Esophagus squamous epithelium (tissue), 5 donors: ENCODE measurements at regions not wholly inside any gene's neighbourhood (a gene's known extent, or its start where the extent isn't known, plus 50 kb on each side); places are given as distances from the start of the nearest gene placed in this dataset.
"Not testable (repeated sequence)": the region's sequence is repeated elsewhere in the genome, so short reads cannot be mapped to it uniquely, and the experiment has no call there.

Experiments used
- DNase-seq: peaks from one replicate; lab custom pipeline; 2025; lab: John Stamatoyannopoulos, UW
- H3K27ac ChIP-seq, 4 donors: fragments of 200-600 bp; sonication (generic); one replicate each; pipeline ENCODE4 v1.5.1; 2016 to 2019; ENCODE audit warnings: mild to moderate bottlenecking in 1 of 4
- H3K27me3 ChIP-seq, 4 donors: fragments of 200-600 bp; sonication (generic); 1 replicate in 3 of 4; 2 replicates in 1 of 4; pipeline versions ENCODE4 v1.5.1 to v1.6.0; 2017 to 2021; ENCODE audit warnings: antibody characterized with exemption in 1 of 4
- H3K36me3 ChIP-seq, 3 donors: fragments of 200-600 bp; sonication (generic); one replicate each; pipeline ENCODE4 v1.5.1; 2016 to 2019
- H3K4me1 ChIP-seq, 3 donors: fragments of 200-600 bp; sonication (generic); one replicate each; pipeline ENCODE4 v1.5.1; 2017 to 2019
- H3K4me3 ChIP-seq, 4 donors: fragments of 200-600 bp; sonication (generic); 1 replicate in 3 of 4; 2 replicates in 1 of 4; pipeline ENCODE4 v1.5.1; 2016 to 2019; ENCODE audit warnings: mild to moderate bottlenecking in 2 of 4, moderate library complexity in 1 of 4
- H3K9me3 ChIP-seq, 3 donors: fragments of 200-600 bp; sonication (generic); one replicate each; pipeline ENCODE4 v1.5.1; 2016 to 2019
- CTCF ChIP-seq, 6 experiments: fragments of 450-650 bp in 4 of 6; fragments of 200-600 bp in 2 of 6; sonication (generic) in 2 of 6; IDR thresholded peaks; one replicate each; pipeline ENCODE4 v1.5.1; 2016 to 2019; ENCODE audit warnings: antibody characterized with exemption in 6 of 6, mild to moderate bottlenecking in 4 of 6, moderate library complexity in 4 of 6
- POLR2A ChIP-seq, 4 donors: fragments of 450-650 bp; IDR thresholded peaks; one replicate each; pipeline ENCODE4 v1.6.1; 2017; ENCODE audit warnings: antibody characterized with exemption in 4 of 4, mild to moderate bottlenecking in 4 of 4, moderate library complexity in 3 of 4
- WGBS, 2 donors: methylation state at CpG; one replicate each; pipeline ENCODE4 v1.1.5; 2018; 5-methylcytosine and 5-hydroxymethylcytosine counted together
- intact Hi-C: fragments of 100-400 bp; cut with DNase I; formaldehyde crosslinking; loops from one replicate; pipeline ENCODE4 v1.15.0; 2022
- donor health status: DM: yes; HTN: yes; CAD: no.

GRCh38 chr6:84953111-84953755 lies 188.8 kb upstream of the TBX18 start:
- TF ChIP-seq CTCF (IDR thresholded peaks at IDR 0.05): no peak
- no peak for TF ChIP-seq POLR2A (IDR thresholded peaks at IDR 0.05)
- Histone ChIP-seq H3K4me1 (no peaks in the 10 kb centered on the region), H3K36me3 (no peaks in the 10 kb centered on the region), H3K9me3 (peaks cover 0 to 5% (median 2%) of the 10 kb centered on the region in 3 donors), H3K27ac (no peak overlapping the region), H3K4me3 (no peak overlapping the region), H3K27me3 (no peaks in the 10 kb centered on the region)
- no peak for DNase-seq
- intact Hi-C loops: no loop called here
- WGBS, 2 donors: 15 to 26% methylated on average over 2 of the region's 2 CpGs

GRCh38 chr6:84944926-84945325 lies 180.5 kb upstream of the TBX18 start:
- intact Hi-C loops, DNase-seq, H3K27me3 ChIP-seq, H3K36me3 ChIP-seq, H3K27ac ChIP-seq, H3K4me3 ChIP-seq, H3K4me1 ChIP-seq, H3K9me3 ChIP-seq: not testable (repeated sequence)
- 79 to 83% methylated on average over 6 to 7 of the region's 7 CpGs for WGBS, 2 donors

- H3K27me3 ChIP-seq: no peaks in the 10 kb centered on the region
- DNase-seq: no peak
- H3K36me3 ChIP-seq: no peaks in the 10 kb centered on the region
- no peak overlapping the region for H3K4me3 ChIP-seq
- 94 to 100% methylated on average over 1 of the region's 1 CpG for WGBS, 2 donors
- H3K4me1 ChIP-seq: no peaks in the 10 kb centered on the region
- no peak overlapping the region for H3K27ac ChIP-seq
- TF ChIP-seq CTCF (IDR thresholded peaks at IDR 0.05) (no peak), POLR2A (IDR thresholded peaks at IDR 0.05) (no peak)
- H3K9me3 ChIP-seq: no peaks in the 10 kb centered on the region
- intact Hi-C loops: no loop called here
Measured at GRCh38 chr6:84943905-84944304, 179.5 kb upstream of the TBX18 start.

- intact Hi-C loops, H3K4me3 ChIP-seq, H3K9me3 ChIP-seq, H3K27ac ChIP-seq, H3K36me3 ChIP-seq, H3K4me1 ChIP-seq, DNase-seq, H3K27me3 ChIP-seq: not testable (repeated sequence)
Measured at GRCh38 chr6:84941609-84942008, 177.2 kb upstream of the TBX18 start.

- Histone ChIP-seq H3K36me3 (no peaks in the 10 kb centered on the region), H3K27me3 (no peaks in the 10 kb centered on the region), H3K4me3 (no peak overlapping the region), H3K27ac (no peak overlapping the region), H3K9me3 (no peaks in the 10 kb centered on the region), H3K4me1 (no peaks in the 10 kb centered on the region)
- TF ChIP-seq POLR2A (IDR thresholded peaks at IDR 0.05) (no peak), CTCF (IDR thresholded peaks at IDR 0.05) (no peak)
- WGBS, 2 donors: 40 to 55% methylated on average over 1 of the region's 1 CpG
- DNase-seq: no peak
- intact Hi-C loops: no loop called here
Measured at GRCh38 chr6:84929212-84929611, 164.8 kb upstream of the TBX18 start.

- Histone ChIP-seq H3K27me3 (no peaks in the 10 kb centered on the region), H3K4me1 (no peaks in the 10 kb centered on the region), H3K27ac (no peak overlapping the region), H3K4me3 (no peak overlapping the region), H3K9me3 (no peaks in the 10 kb centered on the region), H3K36me3 (no peaks in the 10 kb centered on the region)
- DNase-seq: no peak
- TF ChIP-seq POLR2A (IDR thresholded peaks at IDR 0.05): no peak
- no peak for TF ChIP-seq CTCF (IDR thresholded peaks at IDR 0.05)
- intact Hi-C loops: no loop called here
Measured at GRCh38 chr6:84927551-84927950, 163.2 kb upstream of the TBX18 start.
